B cell (primary cell): ENCODE measurements at regions not wholly inside any gene's neighbourhood (a gene's known extent, or its start where the extent isn't known, plus 50 kb on each side); places are given as distances from the start of the nearest gene placed in this dataset.

Experiments
- ATAC-seq: fragments of 200-7000 bp; cut with Tn5 transposase; one replicate; pipeline ENCODE4 v1.10.0; 2021; ENCODE audit warnings: low read depth, mild to moderate bottlenecking, moderate number of reproducible peaks, moderate library complexity
- CTCF ChIA-PET: fragments of 350-600 bp; sonication (Branson Sonifier 250); formaldehyde crosslinking; loops from one replicate; lab custom pipeline; 2021; ENCODE audit warnings: antibody characterized with exemption, inconsistent platforms; lab: Charles Lee
- POLR2A ChIA-PET: fragments of 350-600 bp; sonication (Branson Sonifier 250); formaldehyde crosslinking; loops from one replicate; lab custom pipeline; 2021; ENCODE audit warnings: antibody characterized with exemption; lab: Charles Lee
- DNase-seq: peaks from one replicate; pipeline ENCODE4 v3.0.0; 2013
- H2AFZ ChIP-seq: 2 replicates; pipeline ENCODE4 v1.6.1; 2012; ENCODE audit warnings: mild to moderate bottlenecking, low read depth, low read length; ENCODE audit not compliant: insufficient read depth, poor library complexity, severe bottlenecking
- H3K27ac ChIP-seq, 2 donors: 1 replicate in 1 of 2; 2 replicates in 1 of 2; pipeline ENCODE4 v1.5.1; 2012 to 2013; ENCODE audit warnings: low read length in 2 of 2, mild to moderate bottlenecking in 2 of 2, moderate library complexity in 1 of 2
- H3K27me3 ChIP-seq, 4 experiments: fragments of 200-600 bp in 1 of 4; sonication (generic) in 1 of 4; replicated peaks in 1 of 4; 1 replicate in 2 of 4; 2 replicates in 2 of 4; pipeline versions ENCODE4 v1.6.1 to v1.7.0; 2013 to 2016; ENCODE audit warnings: low read length in 3 of 4, mild to moderate bottlenecking in 2 of 4, mixed read lengths in 1 of 4, moderate library complexity in 1 of 4; ENCODE audit not compliant: insufficient read depth in 4 of 4, control insufficient read depth in 3 of 4; ENCODE audit errors: control extremely low read depth in 1 of 4
- H3K36me3 ChIP-seq, 2 experiments: replicated peaks in 1 of 2; 1 replicate in 1 of 2; 2 replicates in 1 of 2; pipeline versions ENCODE4 v1.6.1 to v1.7.1; 2013; ENCODE audit warnings: low read length in 1 of 2; ENCODE audit not compliant: insufficient read depth in 2 of 2, control insufficient read depth in 1 of 2; ENCODE audit errors: control extremely low read depth in 1 of 2, extremely low read depth in 1 of 2
- H3K4me1 ChIP-seq, 2 donors: fragments of 200-600 bp in 1 of 2; sonication (generic) in 1 of 2; 1 replicate in 1 of 2; 2 replicates in 1 of 2; pipeline versions ENCODE4 v1.5.1 to v1.6.1; 2013 to 2017; ENCODE audit warnings: low read length in 2 of 2; ENCODE audit not compliant: control insufficient read depth in 2 of 2, insufficient read depth in 2 of 2
- H3K4me2 ChIP-seq: replicated peaks from 2 replicates; pipeline ENCODE3; 2012; ENCODE audit warnings: mild to moderate bottlenecking, low read depth, low read length; ENCODE audit not compliant: poor library complexity, severe bottlenecking
- H3K4me3 ChIP-seq, 5 experiments: fragments of 200-600 bp in 1 of 5; sonication (generic) in 1 of 5; 1 replicate in 3 of 5; 2 replicates in 2 of 5; pipeline versions ENCODE4 v1.5.1 to v1.7.0; 2011 to 2016; ENCODE audit warnings: low read length in 4 of 5, mild to moderate bottlenecking in 4 of 5, low read depth in 2 of 5, control low read depth in 1 of 5, moderate library complexity in 1 of 5; ENCODE audit not compliant: insufficient read depth in 1 of 5; ENCODE audit errors: control extremely low read depth in 1 of 5, extremely low read depth in 1 of 5
- H3K79me2 ChIP-seq: fragments of 200-600 bp; sonication (generic); one replicate; pipeline ENCODE4 v1.6.0; 2016; ENCODE audit warnings: low read length; ENCODE audit not compliant: control insufficient read depth, insufficient read depth
- H3K9ac ChIP-seq: fragments of 200-600 bp; sonication (generic); 2 replicates; pipeline ENCODE4 v1.6.1; 2017; ENCODE audit warnings: mild to moderate bottlenecking, low read length, moderate library complexity
- H3K9me3 ChIP-seq, 3 donors: one replicate each; pipeline versions ENCODE4 v1.6.1 to v1.7.1; 2013; ENCODE audit warnings: low read length in 2 of 3; ENCODE audit not compliant: control insufficient read depth in 2 of 3, insufficient read depth in 1 of 3; ENCODE audit errors: control extremely low read depth in 1 of 3
- H4K20me1 ChIP-seq: 2 replicates; pipeline ENCODE4 v1.6.0; 2012; ENCODE audit warnings: mild to moderate bottlenecking, low read length; ENCODE audit not compliant: insufficient read depth, control insufficient read depth, poor library complexity, severe bottlenecking
- H3K27ac Mint-ChIP-seq: one replicate; pipeline ENCODE4 v1.8.0; 2021; ENCODE audit warnings: mixed read lengths
- H3K27me3 Mint-ChIP-seq: one replicate; pipeline ENCODE4 v1.8.0; 2021; ENCODE audit warnings: mixed read lengths
- H3K4me1 Mint-ChIP-seq: one replicate; pipeline ENCODE4 v1.8.0; 2021; ENCODE audit warnings: mixed read lengths
- H3K4me3 Mint-ChIP-seq: one replicate; pipeline ENCODE4 v1.8.0; 2021; ENCODE audit warnings: mixed read lengths
- H3K9me3 Mint-ChIP-seq: one replicate; pipeline ENCODE4 v1.8.0; 2022; ENCODE audit warnings: mixed read lengths; ENCODE audit not compliant: insufficient read depth
- CTCF ChIP-seq: fragments of 200-600 bp; IDR thresholded peaks from one replicate; pipeline ENCODE4 v1.8.0; 2022; ENCODE audit warnings: antibody characterized with exemption, mild to moderate bottlenecking
- EZH2 ChIP-seq: IDR thresholded peaks from 2 replicates; pipeline ENCODE4 v1.6.1; 2012; ENCODE audit warnings: borderline replicate concordance, low read depth, mild to moderate bottlenecking, moderate library complexity, low read length; ENCODE audit not compliant: insufficient read depth, poor library complexity, severe bottlenecking
- WGBS: methylation state at CpG from one replicate; pipeline ENCODE4 v1.1.5; 2013; ENCODE audit warnings: missing lambda C conversion rate; ENCODE audit not compliant: insufficient coverage; 5-methylcytosine and 5-hydroxymethylcytosine counted together
- intact Hi-C: fragments of 100-400 bp; cut with micrococcal nuclease; formaldehyde crosslinking; loops from one replicate; pipeline ENCODE4 v1.10.0; 2022

- Histone ChIP-seq H3K79me2 (no peaks in the 10 kb centered on the region), H3K4me3 (no peak overlapping the region), H3K4me2 (no peak overlapping the region), H3K27me3 (no peaks in the 10 kb centered on the region), H2AFZ (no peak overlapping the region), H3K9ac (no peak overlapping the region), H3K36me3 (no peaks in the 10 kb centered on the region), H3K9me3 (peaks cover 0 to 40% (median 0%) of the 10 kb centered on the region in 3 donors), H3K27ac (no peak overlapping the region), H3K4me1 (no peaks in the 10 kb centered on the region), H4K20me1 (no peaks in the 10 kb centered on the region)
- DNase-seq = no peak
- ATAC-seq = no peak
- Mint-ChIP-seq H3K27me3 (no peaks in the 10 kb centered on the region), H3K4me1 (no peaks in the 10 kb centered on the region), H3K4me3 (no peak overlapping the region), H3K27ac (no peak overlapping the region), H3K9me3 (no peaks in the 10 kb centered on the region)
- ChIA-PET CTCF (interaction anchor here (0.7 kb wide), 1 partner anchor 236 kb away, joined by 3 read pairs; no protein-coding TSS in a partner anchor), POLR2A (no interaction called here)
- 96% methylated on average over 18 of the region's 19 CpGs for WGBS
- intact Hi-C loops = no loop called here
- no peak for TF ChIP-seq EZH2
- no peak for TF ChIP-seq CTCF
These were observed 694.6 kb upstream of the AGA start for GRCh38 chr4:178136736-178137345.

GRCh38 chr4:178137732-178138471 lies 695.7 kb upstream of the AGA start:
- ATAC-seq (no peak), DNase-seq (no peak)
- Histone ChIP-seq H3K79me2 (no peaks in the 10 kb centered on the region), H3K4me3 (no peak overlapping the region), H3K9me3 (peaks cover 0 to 44% (median 0%) of the 10 kb centered on the region in 3 donors), H3K27me3 (no peaks in the 10 kb centered on the region), H3K9ac (no peak overlapping the region), H3K27ac (no peak overlapping the region), H3K36me3 (no peaks in the 10 kb centered on the region), H3K4me2 (no peak overlapping the region), H3K4me1 (no peaks in the 10 kb centered on the region), H2AFZ (no peak overlapping the region), H4K20me1 (no peaks in the 10 kb centered on the region)
- Mint-ChIP-seq H3K27me3 (no peaks in the 10 kb centered on the region), H3K27ac (no peak overlapping the region), H3K4me3 (no peak overlapping the region), H3K9me3 (peaks cover under 1% of the 10 kb centered on the region), H3K4me1 (no peaks in the 10 kb centered on the region)
- 98% methylated on average over 21 of the region's 22 CpGs for WGBS
- POLR2A ChIA-PET = no interaction called here
- CTCF ChIA-PET = no interaction called here
- intact Hi-C loops = no loop called here
- TF ChIP-seq EZH2 (no peak), CTCF (no peak)
